ENCODE measurements at regions not wholly inside any gene's neighbourhood (a gene's known extent, or its start where the extent isn't known, plus 50 kb on each side); places are given as distances from the start of the nearest gene placed in this dataset.

DNA sequence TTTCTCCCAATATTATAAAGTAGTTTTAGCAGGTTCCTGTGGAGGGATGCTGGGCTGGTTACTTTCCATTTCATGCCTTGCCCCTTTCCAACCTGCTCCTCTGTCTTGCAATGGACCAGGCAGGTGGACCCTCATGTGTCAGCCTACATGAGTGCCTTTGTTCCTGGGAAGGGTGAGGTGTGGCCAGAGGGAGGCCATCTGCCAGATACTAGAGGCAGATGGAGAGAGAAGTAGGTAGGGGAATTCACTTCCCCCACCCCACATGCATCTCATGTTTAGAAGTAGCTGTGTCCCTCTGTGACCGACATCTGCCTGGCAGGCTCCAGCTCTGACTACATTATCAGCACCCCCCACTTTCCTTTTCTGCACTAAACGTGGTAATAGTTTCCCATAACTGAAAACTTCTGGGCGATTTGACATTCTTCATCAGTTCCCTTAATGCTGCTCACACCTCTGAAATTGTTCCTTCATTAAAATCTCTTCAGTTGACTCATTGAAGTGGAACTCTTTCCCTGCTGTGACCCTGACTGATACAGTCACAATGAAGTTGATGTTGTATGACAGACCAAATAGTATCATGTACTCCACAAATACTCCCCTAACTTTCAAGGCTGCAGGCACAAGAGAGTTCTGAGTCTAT lies 396.3 kb upstream of the FZD8 start:
- TF ChIP-seq, protein P1, sequence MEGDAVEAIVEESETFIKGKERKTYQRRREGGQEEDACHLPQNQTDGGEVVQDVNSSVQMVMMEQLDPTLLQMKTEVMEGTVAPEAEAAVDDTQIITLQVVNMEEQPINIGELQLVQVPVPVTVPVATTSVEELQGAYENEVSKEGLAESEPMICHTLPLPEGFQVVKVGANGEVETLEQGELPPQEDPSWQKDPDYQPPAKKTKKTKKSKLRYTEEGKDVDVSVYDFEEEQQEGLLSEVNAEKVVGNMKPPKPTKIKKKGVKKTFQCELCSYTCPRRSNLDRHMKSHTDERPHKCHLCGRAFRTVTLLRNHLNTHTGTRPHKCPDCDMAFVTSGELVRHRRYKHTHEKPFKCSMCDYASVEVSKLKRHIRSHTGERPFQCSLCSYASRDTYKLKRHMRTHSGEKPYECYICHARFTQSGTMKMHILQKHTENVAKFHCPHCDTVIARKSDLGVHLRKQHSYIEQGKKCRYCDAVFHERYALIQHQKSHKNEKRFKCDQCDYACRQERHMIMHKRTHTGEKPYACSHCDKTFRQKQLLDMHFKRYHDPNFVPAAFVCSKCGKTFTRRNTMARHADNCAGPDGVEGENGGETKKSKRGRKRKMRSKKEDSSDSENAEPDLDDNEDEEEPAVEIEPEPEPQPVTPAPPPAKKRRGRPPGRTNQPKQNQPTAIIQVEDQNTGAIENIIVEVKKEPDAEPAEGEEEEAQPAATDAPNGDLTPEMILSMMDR (IDR thresholded peaks at IDR 0.05), result no peak
- no peak for TF ChIP-seq POLR2A (IDR thresholded peaks at IDR 0.05)
